Medulla oblongata (tissue), 1 donor: ENCODE measurements at regions not wholly inside any gene's neighbourhood (a gene's known extent, or its start where the extent isn't known, plus 50 kb on each side); places are given as distances from the start of the nearest gene placed in this dataset.

ENCODE experiments used
- DNase-seq: peaks from one replicate; pipeline ENCODE4 v3.0.0-alpha.2; 2015; ENCODE audit errors: extremely low spot score

- no peak for DNase-seq
These were observed 87.6 kb downstream of the VSTM2A start for GRCh38 chr7:54629771-54630170.

GRCh38 chr7:54622696-54623309, 80.6 kb downstream of the VSTM2A start:
- DNase-seq, result no peak
